ENCODE measurements at regions not wholly inside any gene's neighbourhood (a gene's known extent, or its start where the extent isn't known, plus 50 kb on each side); places are given as distances from the start of the nearest gene placed in this dataset.

- TF ChIP-seq POLR2AphosphoS5 (IDR thresholded peaks at IDR 0.05; ENCODE audit: low read depth, low read length), result no peak
- TF ChIP-seq REST (IDR thresholded peaks at IDR 0.05; ENCODE audit: insufficient read depth in 1 of 2, low read depth in 2 of 2, low read length in 2 of 2), result no peak
- TF ChIP-seq TAF1 (IDR thresholded peaks at IDR 0.05; ENCODE audit: borderline replicate concordance, insufficient read depth, low read length), result no peak
- TF ChIP-seq SIN3A (IDR thresholded peaks at IDR 0.05; ENCODE audit: borderline replicate concordance, insufficient read depth, low read length), result no peak
- no peak for TF ChIP-seq FOXP2 (optimal IDR thresholded peaks at IDR 0.05; ENCODE audit: borderline replicate concordance, extremely low read depth, extremely low read length, insufficient read depth)
Measured at GRCh38 chr18:70688286-70688685, 399.4 kb downstream of the SOCS6 start.

Data from PFSK-1 (cell line).